ENCODE measurements at regions not wholly inside any gene's neighbourhood (a gene's known extent, or its start where the extent isn't known, plus 50 kb on each side); places are given as distances from the start of the nearest gene placed in this dataset.
"Not testable (repeated sequence)": the region's sequence is repeated elsewhere in the genome, so short reads cannot be mapped to it uniquely, and the experiment has no call there.

- no peak for DNase-seq
These were observed 278.4 kb upstream of the FIGN start for GRCh38 chr2:164014068-164014731.

DNA sequence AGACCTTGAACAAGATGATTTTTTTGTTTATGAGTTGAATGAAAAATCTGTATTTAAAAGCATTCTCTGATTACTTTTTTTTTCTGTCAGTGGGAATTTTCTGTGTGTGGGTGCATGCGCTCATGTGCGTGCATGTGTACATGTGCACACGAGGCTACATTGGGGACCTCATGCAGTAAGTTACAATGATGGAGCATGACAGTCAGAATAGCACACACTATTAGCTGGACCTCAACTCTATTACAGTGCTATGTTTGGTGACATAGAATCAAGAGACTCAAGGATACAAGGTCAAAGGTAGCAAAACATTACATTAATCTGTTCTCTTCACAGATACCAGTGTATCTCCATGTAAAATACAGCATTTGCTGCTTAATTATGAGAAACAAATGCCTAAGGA lies 276.8 kb upstream of the FIGN start:
- no peak for DNase-seq

DNA sequence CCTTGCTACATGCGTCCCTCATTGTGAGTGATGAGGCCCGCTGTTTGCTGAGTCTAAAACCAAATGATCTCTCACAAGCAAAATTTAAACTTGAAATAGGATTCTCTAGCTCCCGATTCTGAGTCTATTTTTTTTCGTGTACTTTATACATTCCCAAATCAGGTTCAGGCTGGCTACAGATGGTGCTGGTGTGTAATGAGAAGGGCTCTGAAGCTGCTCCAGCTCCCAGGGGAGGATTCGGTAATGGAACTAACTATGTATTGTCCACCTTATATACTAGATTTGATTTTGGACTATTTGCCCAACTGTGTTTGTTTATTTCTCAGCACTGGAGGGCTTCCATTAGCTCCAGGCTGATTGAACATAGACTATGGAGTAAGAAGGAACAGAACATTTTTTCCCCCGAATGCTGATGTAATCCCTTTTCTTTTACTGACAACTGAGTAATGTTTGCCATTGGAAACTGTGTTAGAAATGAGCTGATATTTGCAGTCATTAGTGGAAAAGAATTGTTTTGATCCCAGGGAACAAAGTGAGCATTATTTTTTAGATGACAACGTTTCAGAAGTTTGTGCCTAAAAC lies 274.0 kb upstream of the FIGN start:
- no peak for DNase-seq

DNA sequence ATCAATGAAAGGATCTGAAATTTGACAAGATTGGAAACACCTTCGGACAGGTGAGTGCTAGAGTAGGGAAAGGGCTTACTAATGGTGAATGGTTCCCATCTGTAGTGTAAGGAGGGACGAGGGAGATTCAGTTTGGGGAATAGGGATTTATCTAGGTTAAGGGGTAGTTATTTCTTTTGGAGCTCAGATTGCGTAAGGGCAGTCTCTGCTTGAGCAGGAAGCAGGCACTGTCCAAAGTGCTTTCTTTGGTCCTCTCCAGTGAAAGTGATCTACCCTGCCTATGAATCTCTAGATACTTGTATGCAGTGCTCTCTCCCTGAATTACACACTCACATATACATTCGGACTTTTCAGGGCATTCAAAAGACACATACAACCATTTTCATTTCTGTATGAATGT lies 272.9 kb upstream of the FIGN start:
- no peak for DNase-seq

DNA sequence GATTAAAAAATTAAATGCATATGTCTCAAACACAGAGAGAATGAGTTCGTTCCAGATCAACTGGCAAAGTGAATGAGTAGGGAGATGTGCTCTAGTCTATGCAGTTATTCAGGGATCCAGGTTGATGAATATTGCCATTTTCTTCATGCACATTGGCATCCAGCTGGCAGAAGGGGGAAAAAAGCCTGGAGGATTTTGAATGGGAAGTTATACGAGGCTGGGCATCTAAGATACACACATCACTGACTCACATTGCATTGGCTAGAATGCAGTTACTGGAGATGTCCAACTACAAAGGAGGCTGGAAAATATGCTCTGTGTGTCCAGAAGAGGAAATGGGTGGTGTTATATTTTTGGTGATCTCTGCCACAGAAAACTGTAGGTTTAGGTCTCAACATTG lies 270.9 kb upstream of the FIGN start:
- no peak for DNase-seq

DNA sequence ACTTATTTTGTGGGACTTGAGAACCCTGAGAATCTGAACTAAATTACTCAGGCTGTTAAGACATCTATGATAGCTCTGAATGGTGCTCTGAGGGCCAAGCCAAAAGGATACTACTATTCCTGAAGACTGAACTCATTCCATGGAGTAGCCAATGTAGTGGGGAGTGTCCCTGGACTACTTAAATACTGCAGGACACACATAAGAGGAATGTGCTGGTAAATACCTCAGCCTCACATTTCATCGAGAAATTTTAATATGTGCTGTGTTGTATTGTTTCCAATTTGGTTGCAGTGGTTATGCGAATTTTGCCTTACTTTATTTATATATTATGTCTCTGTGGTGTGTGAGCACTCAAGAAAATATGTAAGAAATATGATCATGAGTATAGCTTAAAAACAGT lies 264.4 kb upstream of the FIGN start:
- no peak for DNase-seq

- DNase-seq = no peak
These were observed 261.7 kb upstream of the FIGN start for GRCh38 chr2:163997466-163997865.

DNA sequence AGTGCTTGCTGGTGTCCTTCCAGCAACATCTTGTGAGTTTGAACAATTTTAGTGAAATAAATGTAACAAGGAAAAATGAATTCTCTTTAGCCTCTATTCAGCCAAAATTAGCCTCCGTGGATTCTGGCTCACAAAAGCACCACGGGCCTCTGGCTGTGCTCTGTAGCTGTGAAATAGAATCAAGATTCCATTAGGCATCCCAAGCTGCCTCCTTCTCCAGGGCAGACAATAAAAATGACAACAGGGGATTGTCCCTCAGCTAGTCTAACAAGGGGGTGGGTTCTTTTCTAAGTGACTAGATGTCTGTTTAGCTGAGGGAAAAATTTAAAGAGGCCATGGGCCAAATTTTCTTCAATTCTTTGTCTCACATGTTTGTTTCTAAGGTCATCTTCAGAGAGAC lies 254.7 kb upstream of the FIGN start:
- no peak for DNase-seq

DNA sequence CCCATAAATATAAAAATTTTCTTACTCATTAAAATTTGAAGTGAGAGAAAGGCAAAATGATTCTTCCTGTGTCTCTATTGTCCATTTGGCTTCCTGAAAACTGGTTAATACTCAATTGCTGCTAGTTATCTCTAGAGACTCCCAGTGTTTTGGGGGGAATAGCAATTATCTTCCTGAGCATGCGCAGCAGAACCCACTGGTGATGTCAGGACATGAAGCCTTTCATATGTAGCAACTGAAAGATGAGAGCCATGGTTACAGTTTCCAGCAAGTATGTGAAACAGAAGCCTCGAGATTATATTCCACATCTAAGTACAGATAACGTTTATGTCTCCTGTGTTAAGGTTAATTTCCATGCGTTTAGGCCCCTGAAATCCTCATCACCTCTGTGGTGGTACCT lies 254.3 kb upstream of the FIGN start:
- no peak for DNase-seq

- no peak for DNase-seq
These were observed 251.6 kb upstream of the FIGN start for GRCh38 chr2:163987175-163987940.

- no peak for DNase-seq
These were observed 249.2 kb upstream of the FIGN start for GRCh38 chr2:163984986-163985385.

DNA sequence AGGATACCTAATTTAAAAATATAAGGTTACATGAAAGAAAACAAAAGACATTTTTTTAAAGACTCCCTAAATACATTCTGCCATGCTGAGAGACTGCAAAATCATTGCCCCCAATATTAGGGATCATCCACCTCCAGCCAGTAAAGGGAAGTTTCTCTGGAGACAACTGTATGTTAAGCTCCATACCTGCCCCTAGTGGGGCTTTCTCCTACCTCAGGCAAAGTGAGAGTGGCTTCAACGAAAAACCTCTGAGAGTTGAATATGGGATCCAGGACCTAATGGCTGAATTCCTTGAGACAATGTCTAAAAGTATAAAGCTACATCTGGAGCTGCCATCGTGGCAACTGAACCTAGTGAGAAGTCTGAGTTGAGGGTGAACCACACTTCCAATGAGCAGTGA lies 248.1 kb upstream of the FIGN start:
- DNase-seq = no peak

- no peak for DNase-seq
These were observed 247.1 kb upstream of the FIGN start for GRCh38 chr2:163982938-163983337.

DNA sequence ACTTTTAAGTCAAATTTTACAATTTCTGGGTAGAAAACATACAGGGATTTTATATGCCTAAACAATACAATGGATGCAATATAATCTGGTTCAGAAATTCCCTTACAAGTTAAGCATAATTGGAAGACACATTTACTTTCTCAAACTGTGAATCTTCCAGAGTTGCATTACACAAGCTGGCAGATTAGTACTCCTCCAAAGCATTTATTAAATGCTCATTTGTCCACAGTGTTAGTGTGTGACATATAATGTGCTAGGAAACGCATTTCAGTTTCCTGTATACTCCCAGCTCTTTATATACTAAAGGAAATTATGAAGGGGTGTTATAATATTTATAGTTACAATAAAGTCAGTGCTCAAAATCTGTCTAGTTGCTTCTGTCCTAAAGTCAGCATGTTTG lies 239.0 kb upstream of the FIGN start:
- DNase-seq = no peak

DNA sequence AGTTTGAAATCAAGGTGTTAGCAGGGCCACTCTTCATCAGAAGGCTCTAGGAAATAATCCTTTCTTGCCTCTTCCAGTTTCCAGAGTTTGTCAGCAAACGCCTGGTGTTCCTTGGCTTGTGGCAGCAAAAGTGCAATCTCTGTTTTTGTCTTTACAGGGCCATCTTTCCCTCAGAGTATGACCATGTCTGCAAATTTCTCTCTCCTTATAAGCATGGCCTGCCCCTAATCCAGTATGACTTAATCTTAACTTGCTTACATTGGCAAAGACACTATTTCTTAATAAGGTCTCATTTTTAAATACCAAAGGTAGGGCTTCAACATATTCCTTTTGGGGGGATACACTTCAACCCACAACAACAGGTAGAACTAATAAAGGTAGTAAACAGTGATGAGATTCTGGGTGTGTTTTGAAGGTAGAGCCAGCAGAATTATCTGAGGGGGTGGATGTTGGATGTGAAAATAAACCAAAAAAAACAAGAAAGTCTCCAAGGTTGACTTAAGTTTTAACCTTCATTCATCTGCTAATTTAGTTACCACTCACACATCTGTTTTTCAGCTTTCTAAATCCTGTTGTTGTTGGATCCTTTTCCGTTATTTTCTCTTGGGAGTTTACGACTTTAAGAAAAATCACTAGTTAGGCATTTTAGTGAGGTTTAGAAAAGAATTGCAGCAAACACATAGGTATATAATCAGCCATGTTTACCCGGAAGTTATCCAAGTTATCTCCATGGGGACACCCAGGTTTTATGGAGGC lies 234.4 kb upstream of the FIGN start:
- DNase-seq = no peak

- not testable (repeated sequence) for DNase-seq
These were observed 228.5 kb upstream of the FIGN start for GRCh38 chr2:163964278-163964677.

DNA sequence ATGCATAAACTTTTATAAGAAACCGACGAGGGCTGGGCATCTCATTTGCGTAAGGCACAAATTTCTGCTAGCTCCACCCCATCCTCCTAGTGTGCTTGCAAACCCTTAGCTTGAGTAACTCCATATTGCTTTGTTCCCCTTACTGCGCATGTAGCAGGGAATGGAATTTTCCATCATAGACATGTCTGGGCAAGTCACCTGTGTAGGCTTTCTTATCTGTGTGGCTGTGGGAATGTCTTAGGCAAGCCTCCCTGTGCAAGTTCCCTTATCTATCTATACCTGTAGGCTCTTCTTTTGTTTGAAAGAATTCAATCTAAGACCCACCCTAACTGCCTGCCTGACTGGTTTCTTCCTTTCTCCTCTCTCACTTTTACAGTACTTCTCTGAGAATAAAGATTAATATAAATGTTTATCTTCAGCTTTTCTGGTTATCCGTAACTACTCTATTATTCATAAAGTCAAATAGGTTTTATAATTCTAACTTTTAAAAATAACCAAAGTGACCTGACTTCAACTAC lies 217.6 kb upstream of the FIGN start:
- no peak for DNase-seq

- DNase-seq = no peak
These were observed 215.5 kb upstream of the FIGN start for GRCh38 chr2:163951312-163951711.

- DNase-seq = no peak
These were observed 213.9 kb upstream of the FIGN start for GRCh38 chr2:163949693-163950092.

- DNase-seq = no peak
These were observed 208.5 kb upstream of the FIGN start for GRCh38 chr2:163944347-163944737.

- no peak for DNase-seq
These were observed 207.9 kb upstream of the FIGN start for GRCh38 chr2:163943403-163944346.

DNA sequence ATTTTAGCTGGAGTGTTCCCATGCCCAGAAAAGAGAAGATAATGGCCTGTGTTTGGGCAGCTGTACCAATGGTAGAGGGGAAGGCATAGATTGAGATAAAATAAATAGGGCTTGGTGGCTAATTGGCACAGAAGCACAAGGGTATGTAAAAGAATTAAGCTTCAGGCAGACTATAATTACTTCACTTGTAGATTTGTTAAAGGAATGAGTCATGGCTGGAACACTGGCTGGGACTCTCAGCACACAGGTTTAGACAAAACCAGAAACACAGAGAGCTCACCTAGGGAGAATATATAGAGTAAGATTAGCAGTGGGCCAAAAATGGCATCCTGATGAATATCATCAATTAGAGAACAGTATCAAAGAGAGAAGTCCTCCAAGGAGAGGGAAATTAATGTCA lies 198.3 kb upstream of the FIGN start:
- no peak for DNase-seq

All from suppressor macrophage treated with lipopolysaccharide for 1 hour (primary cell).